CD14-positive monocyte (primary cell): ENCODE measurements at regions not wholly inside any gene's neighbourhood (a gene's known extent, or its start where the extent isn't known, plus 50 kb on each side); places are given as distances from the start of the nearest gene placed in this dataset.
"Not testable (repeated sequence)": the region's sequence is repeated elsewhere in the genome, so short reads cannot be mapped to it uniquely, and the experiment has no call there.

Source experiments
- DNase-seq, 3 donors: peaks; one replicate each; pipeline ENCODE4 v3.0.0-alpha.2; 2011 to 2022
- H2AFZ ChIP-seq: 2 replicates; pipeline ENCODE4 v1.6.0; 2012; ENCODE audit warnings: mild to moderate bottlenecking, low read depth, low read length, inconsistent platforms; ENCODE audit not compliant: insufficient read depth, poor library complexity, severe bottlenecking
- H3K27ac ChIP-seq, 2 donors: 1 replicate in 1 of 2; 2 replicates in 1 of 2; pipeline ENCODE4 v1.5.1; 2012 to 2013; ENCODE audit warnings: low read length in 2 of 2, control low read depth in 1 of 2, inconsistent platforms in 1 of 2, low read depth in 1 of 2, mild to moderate bottlenecking in 1 of 2
- H3K27me3 ChIP-seq, 2 donors: one replicate each; pipeline versions ENCODE4 v1.6.0 to v1.6.1; 2011 to 2013; ENCODE audit warnings: low read length in 2 of 2; ENCODE audit not compliant: control insufficient read depth in 2 of 2, insufficient read depth in 2 of 2
- H3K36me3 ChIP-seq, 2 donors: replicated peaks in 1 of 2; 1 replicate in 1 of 2; 2 replicates in 1 of 2; pipeline versions ENCODE4 v1.5.1 to v1.6.1; 2012 to 2013; ENCODE audit warnings: low read length in 2 of 2, control low read depth in 1 of 2, inconsistent platforms in 1 of 2, mild to moderate bottlenecking in 1 of 2; ENCODE audit not compliant: insufficient read depth in 2 of 2, control insufficient read depth in 1 of 2
- H3K4me1 ChIP-seq, 2 donors: 1 replicate in 1 of 2; 2 replicates in 1 of 2; pipeline versions ENCODE4 v1.5.1 to v1.6.1; 2012 to 2013; ENCODE audit warnings: low read length in 2 of 2, control low read depth in 1 of 2, inconsistent platforms in 1 of 2, mild to moderate bottlenecking in 1 of 2, moderate library complexity in 1 of 2; ENCODE audit not compliant: insufficient read depth in 2 of 2, control insufficient read depth in 1 of 2
- H3K4me2 ChIP-seq: replicated peaks from 2 replicates; pipeline ENCODE3; 2012; ENCODE audit warnings: low read length, moderate library complexity, mild to moderate bottlenecking; ENCODE audit not compliant: poor library complexity, severe bottlenecking; ENCODE audit errors: extremely low read depth
- H3K4me3 ChIP-seq, 3 experiments: fragments of 200-600 bp in 1 of 3; sonication (generic) in 1 of 3; replicated peaks in 1 of 3; 1 replicate in 2 of 3; 2 replicates in 1 of 3; pipeline ENCODE4 v1.5.1; 2011 to 2013; ENCODE audit warnings: low read length in 3 of 3, mild to moderate bottlenecking in 3 of 3, control low read depth in 2 of 3, low read depth in 2 of 3, inconsistent platforms in 1 of 3, moderate library complexity in 1 of 3
- H3K79me2 ChIP-seq: 2 replicates; pipeline ENCODE4 v1.6.0; 2012; ENCODE audit warnings: mild to moderate bottlenecking, control low read depth, inconsistent platforms, low read length, moderate library complexity; ENCODE audit not compliant: insufficient read depth
- H3K9ac ChIP-seq: 2 replicates; pipeline ENCODE4 v1.6.0; 2017; ENCODE audit warnings: low read length, mild to moderate bottlenecking; ENCODE audit not compliant: insufficient read depth, poor library complexity, severe bottlenecking
- H3K9me3 ChIP-seq, 2 donors: replicated peaks in 1 of 2; 1 replicate in 1 of 2; 2 replicates in 1 of 2; pipeline versions ENCODE4 v1.5.1 to v1.6.1; 2012 to 2013; ENCODE audit warnings: low read length in 2 of 2, control low read depth in 1 of 2; ENCODE audit not compliant: control insufficient read depth in 1 of 2, insufficient read depth in 1 of 2
- H4K20me1 ChIP-seq: 2 replicates; pipeline ENCODE4 v1.6.0; 2012; ENCODE audit warnings: mild to moderate bottlenecking, low read length, control low read depth, moderate library complexity; ENCODE audit not compliant: insufficient read depth
- H3K27ac Mint-ChIP-seq, 7 donors: one replicate each; pipeline ENCODE4 v1.8.0; 2020; ENCODE audit warnings: mild to moderate bottlenecking in 7 of 7, mixed read lengths in 7 of 7, moderate library complexity in 6 of 7, inconsistent platforms in 2 of 7
- H3K27me3 Mint-ChIP-seq, 3 donors: one replicate each; pipeline ENCODE4 v1.8.0; 2021 to 2022; ENCODE audit warnings: low read depth in 3 of 3, mild to moderate bottlenecking in 3 of 3, mixed read lengths in 3 of 3, moderate library complexity in 3 of 3, inconsistent platforms in 1 of 3
- H3K36me3 Mint-ChIP-seq, 2 donors: one replicate each; pipeline ENCODE4 v1.8.0; 2020; ENCODE audit warnings: mixed read lengths in 2 of 2, inconsistent platforms in 1 of 2, mild to moderate bottlenecking in 1 of 2
- H3K4me1 Mint-ChIP-seq: one replicate; pipeline ENCODE4 v1.8.0; 2020; ENCODE audit warnings: mild to moderate bottlenecking, mixed read lengths
- H3K4me3 Mint-ChIP-seq, 2 donors: one replicate each; pipeline ENCODE4 v1.8.0; 2020; ENCODE audit warnings: mild to moderate bottlenecking in 2 of 2, mixed read lengths in 2 of 2, moderate library complexity in 1 of 2
- H3K9me3 Mint-ChIP-seq, 7 donors: one replicate each; pipeline ENCODE4 v1.8.0; 2020 to 2022; ENCODE audit warnings: mixed read lengths in 7 of 7, mild to moderate bottlenecking in 6 of 7, moderate library complexity in 6 of 7, inconsistent platforms in 2 of 7
- CTCF ChIP-seq: fragments of 200-600 bp; IDR thresholded peaks from one replicate; pipeline ENCODE4 v1.8.0; 2022; ENCODE audit warnings: antibody characterized with exemption, mild to moderate bottlenecking
- WGBS: methylation state at CpG from one replicate; pipeline ENCODE4 v1.1.5; 2013; ENCODE audit warnings: missing lambda C conversion rate; ENCODE audit not compliant: insufficient coverage; 5-methylcytosine and 5-hydroxymethylcytosine counted together
- intact Hi-C, 2 donors: fragments of 100-400 bp; cut with micrococcal nuclease; formaldehyde crosslinking; loops; one replicate each; pipeline versions ENCODE4 v1.15.0 to v1.15.1; 2023

DNA sequence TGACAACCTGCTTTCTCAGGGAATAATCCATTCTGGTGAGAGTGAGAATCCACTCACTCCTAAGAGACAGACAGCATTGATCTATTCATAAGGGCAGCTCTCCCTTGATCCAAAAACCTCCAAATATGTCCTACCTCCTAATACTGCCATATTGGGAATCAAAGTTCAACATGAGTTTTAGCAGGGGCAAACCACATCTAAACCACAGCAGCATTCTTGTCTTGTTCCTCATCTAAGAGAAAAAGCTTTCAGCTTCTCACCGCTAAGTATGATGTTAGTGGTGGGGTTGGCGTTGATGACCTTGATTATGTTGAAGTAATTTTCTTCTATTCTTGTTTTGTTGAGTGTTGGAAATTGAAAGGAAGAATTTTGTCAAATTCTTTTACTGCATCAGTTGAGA is 69.6 kb downstream of the SERTM2 start:
- DNase-seq = no peak
- intact Hi-C loops = no loop called here
- Mint-ChIP-seq H3K4me1 (no peaks in the 10 kb centered on the region), H3K4me3 (no peak overlapping the region), H3K27ac (no peak overlapping the region), H3K36me3 (no peaks in the 10 kb centered on the region), H3K9me3 (no peaks in the 10 kb centered on the region), H3K27me3 (no peaks in the 10 kb centered on the region)
- Histone ChIP-seq H4K20me1 (no peaks in the 10 kb centered on the region), H3K36me3 (no peaks in the 10 kb centered on the region), H3K4me3 (no peak overlapping the region), H3K4me1 (peaks cover 0 to 2% of the 10 kb centered on the region in 2 donors), H3K27me3 (no peaks in the 10 kb centered on the region), H3K4me2 (no peak overlapping the region), H3K9me3 (no peaks in the 10 kb centered on the region), H3K9ac (no peak overlapping the region), H2AFZ (no peak overlapping the region), H3K79me2 (no peaks in the 10 kb centered on the region), H3K27ac (no peak overlapping the region)
- WGBS = no CpG with 5 or more reads among the region's 2 CpGs
- TF ChIP-seq CTCF = no peak

- Histone ChIP-seq H3K4me2 (no peak overlapping the region), H3K4me3 (no peak overlapping the region), H3K9me3 (no peaks in the 10 kb centered on the region), H3K36me3 (no peaks in the 10 kb centered on the region), H3K27me3 (no peaks in the 10 kb centered on the region), H3K4me1 (peaks cover 0 to 2% of the 10 kb centered on the region in 2 donors), H4K20me1 (no peaks in the 10 kb centered on the region), H3K79me2 (no peaks in the 10 kb centered on the region), H2AFZ (no peak overlapping the region), H3K9ac (no peak overlapping the region), H3K27ac (no peak overlapping the region)
- Mint-ChIP-seq H3K27me3 (no peaks in the 10 kb centered on the region), H3K27ac (no peak overlapping the region), H3K9me3 (peaks cover 0 to 2% (median 0%) of the 10 kb centered on the region in 7 donors), H3K36me3 (no peaks in the 10 kb centered on the region), H3K4me3 (no peak overlapping the region), H3K4me1 (no peaks in the 10 kb centered on the region)
- TF ChIP-seq CTCF = no peak
- WGBS = no CpG with 5 or more reads among the region's 2 CpGs
- DNase-seq = no peak
- intact Hi-C loops = no loop called here
Measured at GRCh38 chrX:111585337-111585736, 73.9 kb downstream of the SERTM2 start.

DNA sequence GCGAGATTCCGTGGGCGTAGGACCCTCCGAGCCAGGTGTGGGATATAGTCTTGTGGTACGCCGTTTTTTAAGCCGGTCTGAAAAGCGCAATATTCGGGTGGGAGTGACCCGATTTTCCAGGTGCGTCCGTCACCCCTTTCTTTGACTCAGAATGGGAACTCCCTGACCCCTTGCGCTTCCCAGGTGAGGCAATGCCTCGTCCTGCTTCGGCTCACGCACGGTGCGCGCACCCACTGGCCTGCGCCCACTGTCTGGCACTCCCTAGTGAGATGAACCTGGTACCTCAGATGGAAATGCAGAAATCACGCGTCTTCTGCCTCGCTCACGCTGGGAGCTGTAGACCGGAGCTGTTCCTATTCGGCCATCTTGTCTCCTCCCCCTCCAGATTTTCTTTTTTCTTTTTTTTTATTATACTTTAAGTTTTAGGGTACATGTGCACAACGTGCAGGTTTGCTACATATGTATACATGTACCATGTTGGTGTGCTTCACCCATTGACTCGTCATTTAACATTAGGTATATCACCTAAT is 83.0 kb downstream of the SERTM2 start:
- H2AFZ ChIP-seq, H3K27me3 ChIP-seq, H3K27me3 Mint-ChIP-seq, H3K36me3 ChIP-seq, H3K4me1 Mint-ChIP-seq, H3K79me2 ChIP-seq, H4K20me1 ChIP-seq, H3K4me2 ChIP-seq, H3K4me3 ChIP-seq, H3K36me3 Mint-ChIP-seq, H3K4me1 ChIP-seq, H3K9me3 ChIP-seq, H3K9ac ChIP-seq, intact Hi-C loops, H3K27ac Mint-ChIP-seq, H3K27ac ChIP-seq, DNase-seq, H3K9me3 Mint-ChIP-seq, H3K4me3 Mint-ChIP-seq: not testable (repeated sequence)
- no CpG with 5 or more reads among the region's 28 CpGs for WGBS
